GM12873 (cell line): ENCODE measurements at regions not wholly inside any gene's neighbourhood (a gene's known extent, or its start where the extent isn't known, plus 50 kb on each side); places are given as distances from the start of the nearest gene placed in this dataset.

ENCODE experiments used
- CTCF ChIP-seq: IDR thresholded peaks from 2 replicates; pipeline ENCODE4 v1.5.1; 2012; ENCODE audit warnings: low read depth, mild to moderate bottlenecking, moderate library complexity, low read length, control low read depth; ENCODE audit not compliant: insufficient read depth; ENCODE audit errors: missing control alignments

- no peak for TF ChIP-seq CTCF
These were observed 667.0 kb upstream of the MARCKS start for GRCh38 chr6:113190170-113190569.

GRCh38 chr6:113194090-113194489 lies 663.1 kb upstream of the MARCKS start:
- no peak for TF ChIP-seq CTCF

- TF ChIP-seq CTCF, result no peak
These were observed 654.1 kb upstream of the MARCKS start for GRCh38 chr6:113202852-113203714.

GRCh38 chr6:113203715-113204110 lies 653.4 kb upstream of the MARCKS start:
- no peak for TF ChIP-seq CTCF

- no peak for TF ChIP-seq CTCF
These were observed 651.6 kb upstream of the MARCKS start for GRCh38 chr6:113205553-113205952.

- TF ChIP-seq CTCF, result no peak
These were observed 648.4 kb upstream of the MARCKS start for GRCh38 chr6:113208726-113209125.

- TF ChIP-seq CTCF, result no peak
These were observed 647.8 kb upstream of the MARCKS start for GRCh38 chr6:113209315-113209714.
